ENCODE measurements at regions not wholly inside any gene's neighbourhood (a gene's known extent, or its start where the extent isn't known, plus 50 kb on each side); places are given as distances from the start of the nearest gene placed in this dataset.

- H3K27ac ChIP-seq = peak overlapping the region; percentile 29
- H3K4me2 ChIP-seq = no peak overlapping the region
- H2AFZ ChIP-seq = peak overlapping the region; percentile 29
- no peaks in the 10 kb centered on the region for H3K27me3 ChIP-seq
- no peak for TF ChIP-seq CTCF (IDR thresholded peaks at IDR 0.05; ENCODE audit: poor library complexity)
- TF ChIP-seq EZH2 (IDR thresholded peaks at IDR 0.05; ENCODE audit: borderline replicate concordance) = no peak
- TF ChIP-seq EZH2phosphoT487 (IDR thresholded peaks at IDR 0.05; ENCODE audit: low read depth, severe bottlenecking, unreplicated experiment) = no peak
- no peaks in the 10 kb centered on the region for H3K9me2 ChIP-seq (replicated peaks; ENCODE audit: insufficient read depth)
- no peak overlapping the region for H3K4me3 ChIP-seq
- no peaks in the 10 kb centered on the region for H3K9me3 ChIP-seq (ENCODE audit: low read depth)
- no peaks in the 10 kb centered on the region for H4K20me1 ChIP-seq (ENCODE audit: insufficient read depth, poor library complexity, severe bottlenecking)
- no peaks in the 10 kb centered on the region for H3K36me3 ChIP-seq (replicated peaks; ENCODE audit: insufficient read depth, low read depth)
- peaks cover 3% of the 10 kb centered on the region for H3K4me1 ChIP-seq (ENCODE audit: insufficient read depth)
- no peaks in the 10 kb centered on the region for H3K79me2 ChIP-seq
- DNase-seq (ENCODE audit: low spot score) = no peak
- 62% methylated on average over 4 of the region's 4 CpGs for WGBS (ENCODE audit: low lambda C conversion rate, missing lambda C conversion rate)
Measured at GRCh38 chr3:106025151-106025722, 156.4 kb upstream of the CBLB start.

- H3K9me3 ChIP-seq (ENCODE audit: low read depth) = no peaks in the 10 kb centered on the region
- H3K27me3 ChIP-seq = no peaks in the 10 kb centered on the region
- H3K27ac ChIP-seq = no peak overlapping the region
- H2AFZ ChIP-seq = no peak overlapping the region
- no peak for TF ChIP-seq EZH2phosphoT487 (IDR thresholded peaks at IDR 0.05; ENCODE audit: low read depth, severe bottlenecking, unreplicated experiment)
- no peak for TF ChIP-seq CTCF (IDR thresholded peaks at IDR 0.05; ENCODE audit: poor library complexity)
- no peak for TF ChIP-seq EZH2 (IDR thresholded peaks at IDR 0.05; ENCODE audit: borderline replicate concordance)
- no peak for DNase-seq (ENCODE audit: low spot score)
- H3K9me2 ChIP-seq (replicated peaks; ENCODE audit: insufficient read depth) = no peaks in the 10 kb centered on the region
- H3K4me1 ChIP-seq (ENCODE audit: insufficient read depth) = peaks cover 2% of the 10 kb centered on the region
- 73% methylated on average over 4 of the region's 4 CpGs for WGBS (ENCODE audit: low lambda C conversion rate, missing lambda C conversion rate)
- H3K36me3 ChIP-seq (replicated peaks; ENCODE audit: insufficient read depth, low read depth) = no peaks in the 10 kb centered on the region
- H3K4me2 ChIP-seq = no peak overlapping the region
- H4K20me1 ChIP-seq (ENCODE audit: insufficient read depth, poor library complexity, severe bottlenecking) = no peaks in the 10 kb centered on the region
- no peak overlapping the region for H3K4me3 ChIP-seq
- H3K79me2 ChIP-seq = no peaks in the 10 kb centered on the region
Measured at GRCh38 chr3:106029954-106030626, 161.3 kb upstream of the CBLB start.

DNA sequence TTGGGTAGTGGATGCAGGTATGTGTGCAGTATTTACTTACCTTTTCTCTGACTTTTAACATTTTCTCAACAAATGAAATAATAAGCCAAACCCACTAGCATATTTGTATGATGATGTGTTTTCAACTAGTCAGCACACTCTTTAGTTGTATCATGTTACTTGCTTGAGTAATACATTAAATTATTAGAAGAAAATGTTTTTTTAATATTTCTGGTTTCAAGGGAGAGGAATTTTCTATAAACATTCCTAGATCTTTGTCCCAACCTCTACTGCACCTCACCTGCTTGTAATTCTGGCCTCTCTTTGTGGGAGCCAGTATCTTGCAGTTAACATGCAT is 161.8 kb upstream of the CBLB start:
- DNase-seq (ENCODE audit: low spot score) = no peak
- H3K4me2 ChIP-seq = no peak overlapping the region
- no peaks in the 10 kb centered on the region for H3K36me3 ChIP-seq (replicated peaks; ENCODE audit: insufficient read depth, low read depth)
- H3K4me3 ChIP-seq = no peak overlapping the region
- H2AFZ ChIP-seq = no peak overlapping the region
- H4K20me1 ChIP-seq (ENCODE audit: insufficient read depth, poor library complexity, severe bottlenecking) = no peaks in the 10 kb centered on the region
- no peak overlapping the region for H3K27ac ChIP-seq
- no peaks in the 10 kb centered on the region for H3K27me3 ChIP-seq
- TF ChIP-seq EZH2 (IDR thresholded peaks at IDR 0.05; ENCODE audit: borderline replicate concordance) = no peak
- TF ChIP-seq EZH2phosphoT487 (IDR thresholded peaks at IDR 0.05; ENCODE audit: low read depth, severe bottlenecking, unreplicated experiment) = no peak
- no peak for TF ChIP-seq CTCF (IDR thresholded peaks at IDR 0.05; ENCODE audit: poor library complexity)
- no peaks in the 10 kb centered on the region for H3K4me1 ChIP-seq (ENCODE audit: insufficient read depth)
- H3K9me3 ChIP-seq (ENCODE audit: low read depth) = no peaks in the 10 kb centered on the region
- H3K79me2 ChIP-seq = no peaks in the 10 kb centered on the region
- no peaks in the 10 kb centered on the region for H3K9me2 ChIP-seq (replicated peaks; ENCODE audit: insufficient read depth)
